ENCODE measurements at regions not wholly inside any gene's neighbourhood (a gene's known extent, or its start where the extent isn't known, plus 50 kb on each side); places are given as distances from the start of the nearest gene placed in this dataset.

GRCh38 chr7:129366-130221, 62.8 kb upstream of the FAM20C start:
- H3K9ac ChIP-seq (ENCODE audit: low read length), result no peak overlapping the region
- no peak overlapping the region for H3K4me3 ChIP-seq (ENCODE audit: low read length)
- H4K20me1 ChIP-seq (ENCODE audit: low read length), result no peaks in the 10 kb centered on the region
- no peak overlapping the region; the same call in 1 of the 2 replicates for H2AFZ ChIP-seq (ENCODE audit: low read length)
- H3K27ac ChIP-seq (ENCODE audit: low read length), result no peak overlapping the region
- ATAC-seq (no peak), DNase-seq (no peak)
- H3K9me3 ChIP-seq (ENCODE audit: low read length), result no peaks in the 10 kb centered on the region
- H3K27me3 ChIP-seq (ENCODE audit: low read length), result no peaks in the 10 kb centered on the region
- no peaks in the 10 kb centered on the region for H3K9me2 ChIP-seq (replicated peaks; ENCODE audit: low read length)
- no peaks in the 10 kb centered on the region for H3K4me1 ChIP-seq (ENCODE audit: insufficient read depth, low read length)
- no peaks in the 10 kb centered on the region for H3K36me3 ChIP-seq (ENCODE audit: low read depth, low read length)
- POLR2A ChIA-PET (ENCODE audit: unreplicated experiment), result no interaction called here
- no peak overlapping the region for H3K4me2 ChIP-seq (ENCODE audit: low read length)
- intact Hi-C loops (cut with micrococcal nuclease), result no loop called here
- no peaks in the 10 kb centered on the region for H3F3A ChIP-seq (ENCODE audit: low read length, unreplicated experiment)
- TF ChIP-seq EZH2 (IDR thresholded peaks at IDR 0.05; ENCODE audit: low read length, unreplicated experiment), result no peak
- TF ChIP-seq EZH2phosphoT487 (IDR thresholded peaks at IDR 0.05; ENCODE audit: borderline replicate concordance, low read length), result no peak
- TF ChIP-seq CTCF (conservative IDR thresholded peaks at IDR 0.05; ENCODE audit: low read depth, low read length), result no peak
- CTCF ChIA-PET, result no interaction called here
- no peaks in the 10 kb centered on the region for H3K79me2 ChIP-seq (ENCODE audit: low read length)
- BruUV-seq (replicated peaks), result no TSS peak

- H3K4me2 ChIP-seq (ENCODE audit: low read length), result no peak overlapping the region
- no peaks in the 10 kb centered on the region for H4K20me1 ChIP-seq (ENCODE audit: low read length)
- no peak overlapping the region for H3K27ac ChIP-seq (ENCODE audit: low read length)
- DNase-seq, result no peak
- BruUV-seq (replicated peaks), result no TSS peak
- no peaks in the 10 kb centered on the region for H3K9me3 ChIP-seq (ENCODE audit: low read length)
- no peaks in the 10 kb centered on the region for H3K9me2 ChIP-seq (replicated peaks; ENCODE audit: low read length)
- H3K4me3 ChIP-seq (ENCODE audit: low read length), result no peak overlapping the region
- H3K27me3 ChIP-seq (ENCODE audit: low read length), result no peaks in the 10 kb centered on the region
- ChIA-PET CTCF (no interaction called here), POLR2A (ENCODE audit: unreplicated experiment) (no interaction called here)
- no peak for ATAC-seq
- intact Hi-C loops (cut with micrococcal nuclease), result no loop called here
- H3K4me1 ChIP-seq (ENCODE audit: insufficient read depth, low read length), result no peaks in the 10 kb centered on the region
- no peaks in the 10 kb centered on the region for H3F3A ChIP-seq (ENCODE audit: low read length, unreplicated experiment)
- no peaks in the 10 kb centered on the region for H3K79me2 ChIP-seq (ENCODE audit: low read length)
- H2AFZ ChIP-seq (ENCODE audit: low read length), result no peak overlapping the region
- H3K36me3 ChIP-seq (ENCODE audit: low read depth, low read length), result no peaks in the 10 kb centered on the region
- H3K9ac ChIP-seq (ENCODE audit: low read length), result no peak overlapping the region
- TF ChIP-seq CTCF (conservative IDR thresholded peaks at IDR 0.05; ENCODE audit: low read depth, low read length) (no peak), EZH2phosphoT487 (IDR thresholded peaks at IDR 0.05; ENCODE audit: borderline replicate concordance, low read length) (no peak), EZH2 (IDR thresholded peaks at IDR 0.05; ENCODE audit: low read length, unreplicated experiment) (no peak)
Observed at GRCh38 chr7:130222-130572, 62.2 kb upstream of the FAM20C start.
